DND-41 (cell line): ENCODE measurements at regions not wholly inside any gene's neighbourhood (a gene's known extent, or its start where the extent isn't known, plus 50 kb on each side); places are given as distances from the start of the nearest gene placed in this dataset.

ENCODE experiments used
- CTCF ChIP-seq: IDR thresholded peaks from 2 replicates; pipeline ENCODE4 v1.5.1; 2012; ENCODE audit warnings: borderline replicate concordance, low read length, moderate library complexity, mild to moderate bottlenecking; ENCODE audit not compliant: poor library complexity, severe bottlenecking; ENCODE audit errors: extremely low read depth
- EZH2 ChIP-seq: IDR thresholded peaks from 3 replicates; pipeline ENCODE4 v1.6.1; 2012; ENCODE audit warnings: borderline replicate concordance, low read depth, mild to moderate bottlenecking, moderate library complexity, low read length, inconsistent platforms; ENCODE audit not compliant: severe bottlenecking

DNA sequence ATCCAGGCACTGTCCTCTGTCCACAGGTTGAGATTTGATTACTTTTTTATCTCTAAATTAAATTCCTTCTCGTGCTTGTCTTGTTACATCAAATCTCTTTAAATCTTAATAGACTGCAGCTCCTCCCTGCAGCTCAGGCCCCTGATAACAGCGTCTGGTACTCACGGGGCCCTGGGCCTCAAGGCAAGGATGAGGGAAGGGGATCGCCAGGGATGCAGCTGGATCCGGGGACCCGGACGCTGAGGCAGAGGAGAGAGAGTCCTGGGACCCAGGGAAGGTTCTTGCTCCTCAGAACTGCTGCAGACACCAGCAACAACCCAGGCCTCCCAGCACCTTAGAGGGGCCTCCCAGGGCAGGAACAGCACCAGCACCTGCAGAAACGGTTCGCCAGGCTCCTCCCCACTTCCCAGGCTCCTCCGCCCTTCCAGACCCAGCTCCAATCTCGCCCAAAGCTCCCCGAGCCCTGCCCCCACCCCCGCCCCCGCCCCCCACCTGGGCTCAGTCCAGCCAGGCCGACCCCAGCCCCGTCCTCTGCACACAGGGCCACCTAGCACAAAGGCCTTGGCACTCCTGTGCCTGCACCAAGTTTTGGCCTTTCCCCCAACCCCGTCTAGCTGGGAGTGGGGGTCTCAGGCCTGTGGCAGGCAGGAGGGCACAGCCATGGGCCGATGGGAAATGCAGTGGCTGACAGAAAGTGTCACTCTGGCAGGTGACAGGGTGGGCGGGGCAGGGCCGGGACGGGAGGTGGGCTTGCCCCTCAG, 60.3 kb upstream of the GALNT9 start:
- no peak for TF ChIP-seq CTCF
- no peak for TF ChIP-seq EZH2
